K562 (cell line): ENCODE measurements at regions not wholly inside any gene's neighbourhood (a gene's known extent, or its start where the extent isn't known, plus 50 kb on each side); places are given as distances from the start of the nearest gene placed in this dataset.

ENCODE experiments used
- ATAC-seq: fragments of 200-7000 bp; cut with Tn5 transposase; 3 replicates; pipeline ENCODE4 v1.9.1; 2020; ENCODE audit warnings: moderate library complexity
- BruUV-seq: library from RNA; stranded (reverse); fragments of 400-500 nt; replicated peaks from 2 replicates; lab custom pipeline; 2021; lab: Mats Ljungman, UMichigan
- CTCF ChIA-PET: fragments of 300-600 bp; formaldehyde crosslinking; extraction: SDS; loops from one replicate; lab custom pipeline; 2021; ENCODE audit warnings: low intra/inter-chr PET ratio; lab: Yijun Ruan, JAX
- POLR2A ChIA-PET: fragments of 300-600, 350-650 bp; sonication (Branson Sonifier 250); formaldehyde crosslinking; extraction: SDS; loops from one replicate; lab custom pipeline; 2021; ENCODE audit warnings: antibody characterized with exemption, inconsistent platforms; lab: Yijun Ruan, JAX
- DNase-seq, 4 experiments: peaks; one replicate each; pipeline versions ENCODE4 v3.0.0 to v3.0.0-alpha.2; 2011 to 2018; ENCODE audit warnings: low spot score in 3 of 4, mixed read lengths in 3 of 4; ENCODE audit errors: extremely low read depth in 1 of 4
- FAIRE-seq: peaks from 2 replicates; lab custom pipeline; 2011; peaks lifted over from hg19 to GRCh38; lab: Jason Lieb, UNC
- H2AFZ ChIP-seq: 2 replicates; pipeline ENCODE4 v1.6.0; 2011; ENCODE audit warnings: low read depth, low read length, control low read depth, inconsistent platforms
- H3K27ac ChIP-seq: fragments of 200-600 bp; 3 replicates; pipeline ENCODE4 v1.8.0; 2011; ENCODE audit warnings: low read depth, mild to moderate bottlenecking, control low read depth, inconsistent platforms, low read length, moderate library complexity, mixed read lengths; ENCODE audit errors: extremely low read depth
- H3K27me3 ChIP-seq, 2 experiments: fragments of 300-600 bp in 1 of 2; 2 replicates in 1 of 2; 3 replicates in 1 of 2; pipeline versions ENCODE4 v1.6.0 to v1.8.0; 2011; ENCODE audit warnings: inconsistent platforms in 2 of 2, low read length in 2 of 2, mild to moderate bottlenecking in 1 of 2, mixed read lengths in 1 of 2, moderate library complexity in 1 of 2; ENCODE audit not compliant: control insufficient read depth in 2 of 2, insufficient read depth in 2 of 2
- H3K36me3 ChIP-seq: fragments of 300-600 bp; 3 replicates; pipeline ENCODE4 v1.8.0; 2011; ENCODE audit warnings: mild to moderate bottlenecking, low read length, inconsistent platforms; ENCODE audit not compliant: control insufficient read depth, insufficient read depth
- H3K4me1 ChIP-seq, 2 experiments: fragments of 200-600 bp in 1 of 2; replicated peaks in 1 of 2; 2 replicates in 1 of 2; 3 replicates in 1 of 2; pipeline versions ENCODE4 v1.5.1 to v1.8.0; 2011; ENCODE audit warnings: inconsistent platforms in 2 of 2, low read length in 2 of 2, mild to moderate bottlenecking in 1 of 2, mixed read lengths in 1 of 2, moderate library complexity in 1 of 2; ENCODE audit not compliant: control insufficient read depth in 2 of 2, insufficient read depth in 2 of 2
- H3K4me2 ChIP-seq: 2 replicates; pipeline ENCODE4 v1.6.1; 2011; ENCODE audit warnings: low read length, control low read depth, inconsistent platforms, mixed read lengths; ENCODE audit not compliant: insufficient read depth
- H3K4me3 ChIP-seq: fragments of 200-600 bp; sonication (generic), shearing (Covaris generic); 2 replicates; pipeline ENCODE4 v1.5.1; 2016; ENCODE audit warnings: control low read depth, inconsistent platforms
- H3K79me2 ChIP-seq: fragments of 200-600 bp; 3 replicates; pipeline ENCODE4 v1.8.0; 2011; ENCODE audit warnings: low read length, inconsistent platforms; ENCODE audit not compliant: control insufficient read depth, insufficient read depth
- H3K9ac ChIP-seq, 2 experiments: 2 replicates each; pipeline versions ENCODE4 v1.6.0 to v1.6.1; 2011; ENCODE audit warnings: low read depth in 2 of 2, low read length in 2 of 2, control low read depth in 1 of 2, inconsistent platforms in 1 of 2, mild to moderate bottlenecking in 1 of 2, mixed read lengths in 1 of 2; ENCODE audit not compliant: insufficient read depth in 1 of 2
- H3K9me1 ChIP-seq: one replicate; pipeline ENCODE4 v1.6.0; 2011; ENCODE audit warnings: inconsistent platforms, mild to moderate bottlenecking, low read length, moderate library complexity; ENCODE audit not compliant: control insufficient read depth, insufficient read depth
- H3K9me3 ChIP-seq: replicated peaks from 2 replicates; pipeline ENCODE4 v1.5.1; 2011; ENCODE audit warnings: low read depth, low read length, inconsistent platforms; ENCODE audit not compliant: control insufficient read depth, insufficient read depth
- H4K20me1 ChIP-seq: replicated peaks from 2 replicates; pipeline ENCODE4 v1.6.1; 2011; ENCODE audit warnings: low read length, inconsistent platforms, mixed read lengths; ENCODE audit not compliant: control insufficient read depth, insufficient read depth
- BCOR ChIP-seq: fragments of 450-650 bp; IDR thresholded peaks from 2 replicates; pipeline ENCODE4 v1.6.1; 2016
- BMI1 ChIP-seq: fragments of 150-350 bp; IDR thresholded peaks from 2 replicates; pipeline ENCODE4 v1.6.1; 2014; ENCODE audit warnings: low read length
- EGR1 ChIP-seq: fragments of 450-650 bp; conservative IDR thresholded peaks from 2 replicates; pipeline ENCODE4 v1.6.1; 2017; ENCODE audit warnings: mild to moderate bottlenecking
- ESRRA ChIP-seq: fragments of 450-650 bp; IDR thresholded peaks from 2 replicates; pipeline ENCODE4 v1.6.1; 2014; ENCODE audit warnings: low read depth, mild to moderate bottlenecking, moderate library complexity, borderline replicate concordance
- FOXJ2 ChIP-seq: fragments of 200-800 bp; sonication (Bioruptor generic); IDR thresholded peaks from 2 replicates; pipeline ENCODE4 v1.6.1; 2016; ENCODE audit warnings: missing genetic modification characterization, missing compliant biosample characterization
- KLF10 ChIP-seq: fragments of 250-450 bp; sonication (Bioruptor Pico); IDR thresholded peaks from 2 replicates; pipeline ENCODE4 v1.6.1; 2021; ENCODE audit warnings: matching md5 sums
- RBM17 ChIP-seq: fragments of 200-400 bp; formaldehyde crosslinking; IDR thresholded peaks from 2 replicates; pipeline ENCODE4 v1.6.1; 2017; ENCODE audit warnings: low read depth, mild to moderate bottlenecking, low read length, borderline replicate concordance
- RBM34 ChIP-seq: fragments of 200-400 bp; formaldehyde crosslinking; IDR thresholded peaks from 2 replicates; pipeline ENCODE4 v1.6.1; 2018; ENCODE audit warnings: low read length, borderline replicate concordance; ENCODE audit not compliant: insufficient read depth
- ZBTB7A ChIP-seq: IDR thresholded peaks from 2 replicates; pipeline ENCODE4 v1.6.1; 2011; ENCODE audit warnings: low read depth, mild to moderate bottlenecking, low read length, moderate library complexity, borderline replicate concordance; ENCODE audit not compliant: control insufficient read depth
- ZNF583 ChIP-seq: fragments of 250-450 bp; sonication (Bioruptor Pico); IDR thresholded peaks from 2 replicates; pipeline ENCODE4 v1.4.0; 2020
- WGBS: fragments of 100-300 bp; shearing (Covaris generic); methylation state at CpG from one replicate; pipeline ENCODE4 v1.1.6; 2016; ENCODE audit warnings: low coverage, mixed read lengths; ENCODE audit not compliant: insufficient coverage; ENCODE audit errors: missing lambda C conversion rate; 5-methylcytosine and 5-hydroxymethylcytosine counted together
- in situ Hi-C: fragments of 300-500 bp; cut with MboI; formaldehyde crosslinking; loops from 4 replicates; pipeline ENCODE4 v1.15.0; 2018; ENCODE audit warnings: inconsistent platforms, mixed read lengths
- intact Hi-C: fragments of 100-400 bp; cut with micrococcal nuclease; formaldehyde crosslinking; loops from 2 replicates; pipeline ENCODE4 v1.14.2; 2022
- TF ChIP-seq, protein P1 (sequence below): fragments of 250-450 bp; sonication (Bioruptor Pico); IDR thresholded peaks from 2 replicates; pipeline ENCODE4 v1.8.0; 2022; ENCODE audit warnings: inconsistent platforms
- TF ChIP-seq, protein P2 (sequence below): fragments of 200-400 bp; formaldehyde crosslinking; IDR thresholded peaks from 2 replicates; pipeline ENCODE4 v1.6.1; 2017; ENCODE audit warnings: mild to moderate bottlenecking, low read depth, low read length, moderate library complexity
- TF ChIP-seq, protein P3 (sequence below): fragments of 450-650 bp; formaldehyde crosslinking; IDR thresholded peaks from 2 replicates; pipeline ENCODE4 v1.4.0; 2020; ENCODE audit warnings: mild to moderate bottlenecking, mixed read lengths

DNA sequence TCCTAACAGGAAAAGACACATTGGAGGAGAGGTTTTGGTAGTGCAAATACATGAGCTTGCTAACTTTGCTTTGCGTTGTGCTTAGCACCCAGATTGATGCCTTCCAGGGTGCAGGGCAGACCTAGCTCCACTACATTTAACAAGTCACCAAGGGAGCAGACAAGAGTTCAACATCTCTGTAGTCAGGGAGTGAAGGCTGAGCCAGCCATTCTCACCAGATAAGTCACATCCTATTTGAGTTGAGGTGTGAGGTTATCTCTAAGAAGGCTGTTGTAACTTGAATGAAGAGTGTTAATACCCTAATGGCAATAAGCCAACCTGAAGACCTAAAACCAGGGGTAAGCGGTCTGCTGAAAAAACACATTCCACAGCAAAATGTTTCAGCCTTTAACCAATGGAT, 69.6 kb upstream of the DSEL start:
- H4K20me1 ChIP-seq, result no peaks in the 10 kb centered on the region
- in situ Hi-C loops, result no loop called here
- intact Hi-C loops, result no loop called here
- ATAC-seq, result no peak
- H3K27me3 ChIP-seq, result no peaks in the 10 kb centered on the region
- CTCF ChIA-PET, result no interaction called here
- H3K36me3 ChIP-seq, result no peaks in the 10 kb centered on the region
- H3K9ac ChIP-seq, result no peak overlapping the region
- POLR2A ChIA-PET, result no interaction called here
- H3K27ac ChIP-seq, result no peak overlapping the region
- DNase-seq, result no peak
- no TSS peak for BruUV-seq
- no peaks in the 10 kb centered on the region for H3K4me1 ChIP-seq
- H3K9me1 ChIP-seq, result no peaks in the 10 kb centered on the region
- 3% methylated on average over 2 of the region's 2 CpGs for WGBS
- H3K4me2 ChIP-seq, result no peak overlapping the region
- TF ChIP-seq EGR1, result no peak
- TF ChIP-seq BCOR, result no peak
- TF ChIP-seq, all 486 proteins: peak for 0
- no peaks in the 10 kb centered on the region for H3K79me2 ChIP-seq
- H3K9me3 ChIP-seq, result no peaks in the 10 kb centered on the region
- FAIRE-seq, result no peak
- no peak overlapping the region for H2AFZ ChIP-seq
- no peak overlapping the region for H3K4me3 ChIP-seq

DNA sequence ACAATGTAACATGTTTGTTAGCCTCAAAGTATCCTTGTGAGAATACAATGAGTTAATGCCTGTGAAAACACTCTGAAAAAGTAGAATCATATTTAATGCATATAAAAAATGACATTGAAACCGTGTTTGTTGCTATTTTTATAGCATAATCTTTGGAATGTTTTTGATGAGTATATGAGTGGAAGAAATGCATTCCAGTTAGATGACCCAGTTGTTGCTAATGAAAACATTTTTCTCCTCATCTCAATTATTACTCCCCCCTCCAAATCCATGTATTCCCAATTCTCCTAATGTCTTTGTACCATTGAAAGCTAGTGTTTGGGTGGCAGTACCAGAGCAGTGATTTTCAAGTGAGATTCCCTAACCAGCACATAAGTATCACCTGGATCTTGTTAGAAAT, 67.1 kb upstream of the DSEL start:
- no peaks in the 10 kb centered on the region for H3K9me1 ChIP-seq
- ChIA-PET CTCF (no interaction called here), POLR2A (no interaction called here)
- DNase-seq (no peak), FAIRE-seq (no peak), ATAC-seq (no peak)
- H4K20me1 ChIP-seq, result no peaks in the 10 kb centered on the region
- no peaks in the 10 kb centered on the region for H3K4me1 ChIP-seq
- no peak overlapping the region for H3K27ac ChIP-seq
- in situ Hi-C loops (no loop called here), intact Hi-C loops (no loop called here)
- H3K9ac ChIP-seq, result no peak overlapping the region
- H3K4me3 ChIP-seq, result no peak overlapping the region
- 0% methylated on average over 1 of the region's 1 CpG for WGBS
- no peaks in the 10 kb centered on the region for H3K9me3 ChIP-seq
- BruUV-seq, result no TSS peak
- no peaks in the 10 kb centered on the region for H3K79me2 ChIP-seq
- no peaks in the 10 kb centered on the region for H3K36me3 ChIP-seq
- H3K4me2 ChIP-seq, result no peak overlapping the region
- H2AFZ ChIP-seq, result no peak overlapping the region
- H3K27me3 ChIP-seq, result no peaks in the 10 kb centered on the region
- TF ChIP-seq KLF10 (no peak), FOXJ2 (tag) (no peak), BMI1 (no peak), RBM17 (no peak), RBM34 (no peak), ESRRA (no peak), ZBTB7A (no peak), ZNF583 (CRISPR knock-in tag) (no peak)
- TF ChIP-seq, protein P1, sequence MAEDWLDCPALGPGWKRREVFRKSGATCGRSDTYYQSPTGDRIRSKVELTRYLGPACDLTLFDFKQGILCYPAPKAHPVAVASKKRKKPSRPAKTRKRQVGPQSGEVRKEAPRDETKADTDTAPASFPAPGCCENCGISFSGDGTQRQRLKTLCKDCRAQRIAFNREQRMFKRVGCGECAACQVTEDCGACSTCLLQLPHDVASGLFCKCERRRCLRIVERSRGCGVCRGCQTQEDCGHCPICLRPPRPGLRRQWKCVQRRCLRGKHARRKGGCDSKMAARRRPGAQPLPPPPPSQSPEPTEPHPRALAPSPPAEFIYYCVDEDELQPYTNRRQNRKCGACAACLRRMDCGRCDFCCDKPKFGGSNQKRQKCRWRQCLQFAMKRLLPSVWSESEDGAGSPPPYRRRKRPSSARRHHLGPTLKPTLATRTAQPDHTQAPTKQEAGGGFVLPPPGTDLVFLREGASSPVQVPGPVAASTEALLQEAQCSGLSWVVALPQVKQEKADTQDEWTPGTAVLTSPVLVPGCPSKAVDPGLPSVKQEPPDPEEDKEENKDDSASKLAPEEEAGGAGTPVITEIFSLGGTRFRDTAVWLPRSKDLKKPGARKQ, result no peak
- TF ChIP-seq, protein P2, sequence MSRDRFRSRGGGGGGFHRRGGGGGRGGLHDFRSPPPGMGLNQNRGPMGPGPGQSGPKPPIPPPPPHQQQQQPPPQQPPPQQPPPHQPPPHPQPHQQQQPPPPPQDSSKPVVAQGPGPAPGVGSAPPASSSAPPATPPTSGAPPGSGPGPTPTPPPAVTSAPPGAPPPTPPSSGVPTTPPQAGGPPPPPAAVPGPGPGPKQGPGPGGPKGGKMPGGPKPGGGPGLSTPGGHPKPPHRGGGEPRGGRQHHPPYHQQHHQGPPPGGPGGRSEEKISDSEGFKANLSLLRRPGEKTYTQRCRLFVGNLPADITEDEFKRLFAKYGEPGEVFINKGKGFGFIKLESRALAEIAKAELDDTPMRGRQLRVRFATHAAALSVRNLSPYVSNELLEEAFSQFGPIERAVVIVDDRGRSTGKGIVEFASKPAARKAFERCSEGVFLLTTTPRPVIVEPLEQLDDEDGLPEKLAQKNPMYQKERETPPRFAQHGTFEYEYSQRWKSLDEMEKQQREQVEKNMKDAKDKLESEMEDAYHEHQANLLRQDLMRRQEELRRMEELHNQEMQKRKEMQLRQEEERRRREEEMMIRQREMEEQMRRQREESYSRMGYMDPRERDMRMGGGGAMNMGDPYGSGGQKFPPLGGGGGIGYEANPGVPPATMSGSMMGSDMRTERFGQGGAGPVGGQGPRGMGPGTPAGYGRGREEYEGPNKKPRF, result no peak
- TF ChIP-seq, protein P3, sequence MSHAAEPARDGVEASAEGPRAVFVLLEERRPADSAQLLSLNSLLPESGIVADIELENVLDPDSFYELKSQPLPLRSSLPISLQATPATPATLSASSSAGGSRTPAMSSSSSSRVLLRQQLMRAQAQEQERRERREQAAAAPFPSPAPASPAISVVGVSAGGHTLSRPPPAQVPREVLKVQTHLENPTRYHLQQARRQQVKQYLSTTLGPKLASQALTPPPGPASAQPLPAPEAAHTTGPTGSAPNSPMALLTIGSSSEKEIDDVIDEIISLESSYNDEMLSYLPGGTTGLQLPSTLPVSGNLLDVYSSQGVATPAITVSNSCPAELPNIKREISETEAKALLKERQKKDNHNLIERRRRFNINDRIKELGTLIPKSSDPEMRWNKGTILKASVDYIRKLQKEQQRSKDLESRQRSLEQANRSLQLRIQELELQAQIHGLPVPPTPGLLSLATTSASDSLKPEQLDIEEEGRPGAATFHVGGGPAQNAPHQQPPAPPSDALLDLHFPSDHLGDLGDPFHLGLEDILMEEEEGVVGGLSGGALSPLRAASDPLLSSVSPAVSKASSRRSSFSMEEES (CRISPR knock-in tag), result no peak
